Central memory CD4-positive, alpha-beta T cell (primary cell): ENCODE measurements at regions not wholly inside any gene's neighbourhood (a gene's known extent, or its start where the extent isn't known, plus 50 kb on each side); places are given as distances from the start of the nearest gene placed in this dataset.
A peak's percentile ranks its signal among the peaks of the same experiment; 100 is the strongest.

Experiments used
- DNase-seq: peaks from one replicate; pipeline ENCODE4 v3.0.0; 2022

GRCh38 chr5:4142842-4143241, 547.2 kb downstream of the IRX1 start:
- DNase-seq = no peak

- DNase-seq = no peak
Observed at GRCh38 chr5:4144411-4145007, 548.9 kb downstream of the IRX1 start.

GRCh38 chr5:4145511-4145910, 549.9 kb downstream of the IRX1 start:
- DNase-seq = no peak

- no peak for DNase-seq
Observed at GRCh38 chr5:4148009-4148408, 552.4 kb downstream of the IRX1 start.

GRCh38 chr5:4150067-4150466, 554.4 kb downstream of the IRX1 start:
- no peak for DNase-seq

GRCh38 chr5:4156153-4156552, 560.5 kb downstream of the IRX1 start:
- no peak for DNase-seq

GRCh38 chr5:4156889-4157288, 561.3 kb downstream of the IRX1 start:
- DNase-seq = no peak

GRCh38 chr5:4158750-4159447, 563.3 kb downstream of the IRX1 start:
- DNase-seq = no peak

- DNase-seq = no peak
Observed at GRCh38 chr5:4159681-4160080, 564.0 kb downstream of the IRX1 start.

GRCh38 chr5:4164167-4164566, 568.5 kb downstream of the IRX1 start:
- DNase-seq = no peak

- DNase-seq = no peak
Observed at GRCh38 chr5:4180703-4181102, 585.1 kb downstream of the IRX1 start.

GRCh38 chr5:4182144-4182543, 586.5 kb downstream of the IRX1 start:
- no peak for DNase-seq

- DNase-seq = no peak
Observed at GRCh38 chr5:4185127-4185526, 589.5 kb downstream of the IRX1 start.

- no peak for DNase-seq
Observed at GRCh38 chr5:4188704-4189103, 593.1 kb downstream of the IRX1 start.

- peak; percentile 12 for DNase-seq
Observed at GRCh38 chr5:4189317-4189716, 593.7 kb downstream of the IRX1 start.

- no peak for DNase-seq
Observed at GRCh38 chr5:4191041-4191440, 595.4 kb downstream of the IRX1 start.

- no peak for DNase-seq
Observed at GRCh38 chr5:4191703-4192102, 596.1 kb downstream of the IRX1 start.

GRCh38 chr5:4192111-4192510, 596.5 kb downstream of the IRX1 start:
- no peak for DNase-seq

- DNase-seq = no peak
Observed at GRCh38 chr5:4196744-4197143, 601.1 kb downstream of the IRX1 start.

GRCh38 chr5:4197151-4197550, 601.5 kb downstream of the IRX1 start:
- DNase-seq = no peak

GRCh38 chr5:4198461-4198860, 602.8 kb downstream of the IRX1 start:
- no peak for DNase-seq

- DNase-seq = no peak
Observed at GRCh38 chr5:4199049-4199841, 603.6 kb downstream of the IRX1 start.

GRCh38 chr5:4203146-4203545, 607.5 kb downstream of the IRX1 start:
- no peak for DNase-seq
